ENCODE measurements at regions not wholly inside any gene's neighbourhood (a gene's known extent, or its start where the extent isn't known, plus 50 kb on each side); places are given as distances from the start of the nearest gene placed in this dataset.

- no peak for DNase-seq (ENCODE audit: low read depth)
- H3K4me3 ChIP-seq (ENCODE audit: low read length) = no peak overlapping the region
- TF ChIP-seq, protein P1, sequence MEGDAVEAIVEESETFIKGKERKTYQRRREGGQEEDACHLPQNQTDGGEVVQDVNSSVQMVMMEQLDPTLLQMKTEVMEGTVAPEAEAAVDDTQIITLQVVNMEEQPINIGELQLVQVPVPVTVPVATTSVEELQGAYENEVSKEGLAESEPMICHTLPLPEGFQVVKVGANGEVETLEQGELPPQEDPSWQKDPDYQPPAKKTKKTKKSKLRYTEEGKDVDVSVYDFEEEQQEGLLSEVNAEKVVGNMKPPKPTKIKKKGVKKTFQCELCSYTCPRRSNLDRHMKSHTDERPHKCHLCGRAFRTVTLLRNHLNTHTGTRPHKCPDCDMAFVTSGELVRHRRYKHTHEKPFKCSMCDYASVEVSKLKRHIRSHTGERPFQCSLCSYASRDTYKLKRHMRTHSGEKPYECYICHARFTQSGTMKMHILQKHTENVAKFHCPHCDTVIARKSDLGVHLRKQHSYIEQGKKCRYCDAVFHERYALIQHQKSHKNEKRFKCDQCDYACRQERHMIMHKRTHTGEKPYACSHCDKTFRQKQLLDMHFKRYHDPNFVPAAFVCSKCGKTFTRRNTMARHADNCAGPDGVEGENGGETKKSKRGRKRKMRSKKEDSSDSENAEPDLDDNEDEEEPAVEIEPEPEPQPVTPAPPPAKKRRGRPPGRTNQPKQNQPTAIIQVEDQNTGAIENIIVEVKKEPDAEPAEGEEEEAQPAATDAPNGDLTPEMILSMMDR (IDR thresholded peaks at IDR 0.05; ENCODE audit: insufficient read depth, low read depth, low read length, missing control alignments) = no peak
Observed at GRCh38 chr2:128457006-128457604, 138.4 kb upstream of the HS6ST1 start.

- TF ChIP-seq, protein P1 (IDR thresholded peaks at IDR 0.05; ENCODE audit: insufficient read depth, low read depth, low read length, missing control alignments) = no peak
Observed at GRCh38 chr2:128457716-128458115, 139.0 kb upstream of the HS6ST1 start.

DNA sequence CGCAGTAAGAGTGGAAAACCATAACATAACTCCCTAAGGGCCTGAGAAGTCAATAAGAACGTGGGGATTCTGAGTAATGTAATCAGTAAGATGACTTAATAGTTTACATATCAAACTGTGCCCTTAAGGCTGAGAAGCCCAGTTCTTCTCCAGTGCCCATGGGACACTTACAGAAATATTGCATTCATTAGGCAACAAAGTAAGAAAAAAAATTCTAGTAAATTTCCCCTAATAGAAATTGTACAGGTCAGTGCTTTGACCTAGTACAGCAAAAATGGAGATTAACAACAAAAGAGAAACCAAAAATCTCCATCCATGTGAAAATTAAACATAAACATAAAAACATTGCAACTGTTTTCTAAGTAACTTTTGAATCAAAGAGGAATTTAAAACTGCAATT, 139.8 kb upstream of the HS6ST1 start:
- H3K4me3 ChIP-seq (ENCODE audit: low read length) = no peak overlapping the region
- TF ChIP-seq, protein P1 (IDR thresholded peaks at IDR 0.05; ENCODE audit: insufficient read depth, low read depth, low read length, missing control alignments) = no peak
- DNase-seq (ENCODE audit: low read depth) = no peak

More at GRCh38 chr2:128457716-128458115, 139.0 kb upstream of the HS6ST1 start:
- H3K4me3 ChIP-seq (ENCODE audit: low read length) = no peak overlapping the region
- DNase-seq (ENCODE audit: low read depth) = no peak

DNA sequence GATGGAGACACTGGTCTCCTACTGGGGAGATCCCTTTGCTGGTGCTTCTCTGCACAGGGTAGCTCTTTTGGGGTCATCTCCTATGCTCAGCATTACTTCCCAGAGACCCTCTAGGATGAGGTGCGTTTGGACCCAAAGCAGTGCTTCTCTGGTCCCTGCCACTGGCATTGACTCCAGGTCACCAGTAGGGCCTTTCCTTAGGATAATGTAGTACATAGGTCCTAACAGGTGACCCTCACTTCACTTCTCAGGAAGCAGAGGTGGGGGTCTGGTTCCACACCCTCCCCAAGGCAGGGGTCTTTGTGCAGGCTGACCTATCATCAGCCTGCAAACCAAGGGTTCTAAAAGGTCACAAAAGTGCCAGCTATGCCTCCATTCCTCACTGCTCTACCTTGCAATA, 145.8 kb upstream of the HS6ST1 start:
- TF ChIP-seq, protein P1 (IDR thresholded peaks at IDR 0.05; ENCODE audit: insufficient read depth, low read depth, low read length, missing control alignments) = no peak
- DNase-seq (ENCODE audit: low read depth) = no peak
- H3K4me3 ChIP-seq (ENCODE audit: low read length) = no peak overlapping the region

- H3K4me3 ChIP-seq (ENCODE audit: low read length) = no peak overlapping the region
- TF ChIP-seq, protein P1 (IDR thresholded peaks at IDR 0.05; ENCODE audit: insufficient read depth, low read depth, low read length, missing control alignments) = no peak
- no peak for DNase-seq (ENCODE audit: low read depth)
Observed at GRCh38 chr2:128465246-128466170, 146.8 kb upstream of the HS6ST1 start.

- no peak overlapping the region for H3K4me3 ChIP-seq (ENCODE audit: low read length)
- TF ChIP-seq, protein P1 (IDR thresholded peaks at IDR 0.05; ENCODE audit: insufficient read depth, low read depth, low read length, missing control alignments) = no peak
- no peak for DNase-seq (ENCODE audit: low read depth)
Observed at GRCh38 chr2:128466376-128466775, 147.7 kb upstream of the HS6ST1 start.

Measured in epithelial cell of esophagus (primary cell).